Skin of body (tissue), 1 donor: ENCODE measurements at regions not wholly inside any gene's neighbourhood (a gene's known extent, or its start where the extent isn't known, plus 50 kb on each side); places are given as distances from the start of the nearest gene placed in this dataset.

Source experiments
- DNase-seq: peaks from one replicate; lab custom pipeline; 2025; lab: John Stamatoyannopoulos, UW

- DNase-seq, result no peak
Measured at GRCh38 chr4:53647547-53647946, 56.3 kb upstream of the LNX1 start.

- no peak for DNase-seq
Measured at GRCh38 chr4:53646795-53647194, 55.5 kb upstream of the LNX1 start.

- no peak for DNase-seq
Measured at GRCh38 chr4:53645108-53645507, 53.8 kb upstream of the LNX1 start.

GRCh38 chr4:53644607-53645006 is 53.3 kb upstream of the LNX1 start:
- DNase-seq, result no peak
